Lower leg skin (tissue), 4 donors: ENCODE measurements at regions not wholly inside any gene's neighbourhood (a gene's known extent, or its start where the extent isn't known, plus 50 kb on each side); places are given as distances from the start of the nearest gene placed in this dataset.

Experiments used
- DNase-seq, 2 donors: peaks; one replicate each; pipeline ENCODE4 v3.0.0-alpha.2; 2019; ENCODE audit warnings: low spot score in 2 of 2
- H3K4me3 ChIP-seq: fragments of 200-600 bp; sonication (generic); 2 replicates; pipeline ENCODE4 v1.5.1; 2017; ENCODE audit warnings: mild to moderate bottlenecking, low read depth; ENCODE audit not compliant: poor library complexity, severe bottlenecking
- POLR2A ChIP-seq, 2 donors: fragments of 450-650 bp; IDR thresholded peaks; one replicate each; pipeline ENCODE4 v1.6.1; 2016 to 2017; ENCODE audit warnings: antibody characterized with exemption in 2 of 2, mild to moderate bottlenecking in 1 of 2, moderate library complexity in 1 of 2
- WGBS, 2 donors: methylation state at CpG; one replicate each; pipeline ENCODE4 v1.1.5; 2018; 5-methylcytosine and 5-hydroxymethylcytosine counted together
- intact Hi-C: fragments of 100-400 bp; cut with DNase I; formaldehyde crosslinking; loops from one replicate; pipeline ENCODE4 v1.15.0; 2023; ENCODE audit warnings: low total_unique reads
- TF ChIP-seq, protein P1 (sequence below), 3 donors: fragments of 450-650 bp; IDR thresholded peaks; one replicate each; pipeline ENCODE4 v1.5.1; 2016; ENCODE audit warnings: antibody characterized with exemption in 3 of 3, mild to moderate bottlenecking in 3 of 3, moderate library complexity in 2 of 3

DNA sequence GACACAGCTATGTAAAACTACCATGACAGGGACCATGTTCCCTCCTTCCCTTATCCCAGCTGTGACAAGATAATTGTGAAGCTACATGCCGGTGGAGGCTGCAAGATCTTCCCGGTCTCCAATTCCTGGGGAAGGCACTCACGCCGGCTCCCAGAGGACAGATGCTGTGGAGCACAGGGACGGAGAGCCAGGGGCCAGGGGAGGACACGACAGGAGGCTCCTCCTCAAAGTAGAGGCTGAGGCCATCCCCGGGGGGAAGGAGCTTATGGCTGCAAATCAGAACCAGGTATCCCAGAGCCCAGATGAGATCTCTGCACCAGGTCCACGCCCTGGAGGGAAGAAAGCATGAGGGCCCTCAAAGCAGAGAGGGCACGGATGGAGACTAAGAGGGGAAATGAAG, 286.2 kb downstream of the TCERG1L start:
- no peak overlapping the region for H3K4me3 ChIP-seq
- intact Hi-C loops, result no loop called here
- TF ChIP-seq, protein P1, sequence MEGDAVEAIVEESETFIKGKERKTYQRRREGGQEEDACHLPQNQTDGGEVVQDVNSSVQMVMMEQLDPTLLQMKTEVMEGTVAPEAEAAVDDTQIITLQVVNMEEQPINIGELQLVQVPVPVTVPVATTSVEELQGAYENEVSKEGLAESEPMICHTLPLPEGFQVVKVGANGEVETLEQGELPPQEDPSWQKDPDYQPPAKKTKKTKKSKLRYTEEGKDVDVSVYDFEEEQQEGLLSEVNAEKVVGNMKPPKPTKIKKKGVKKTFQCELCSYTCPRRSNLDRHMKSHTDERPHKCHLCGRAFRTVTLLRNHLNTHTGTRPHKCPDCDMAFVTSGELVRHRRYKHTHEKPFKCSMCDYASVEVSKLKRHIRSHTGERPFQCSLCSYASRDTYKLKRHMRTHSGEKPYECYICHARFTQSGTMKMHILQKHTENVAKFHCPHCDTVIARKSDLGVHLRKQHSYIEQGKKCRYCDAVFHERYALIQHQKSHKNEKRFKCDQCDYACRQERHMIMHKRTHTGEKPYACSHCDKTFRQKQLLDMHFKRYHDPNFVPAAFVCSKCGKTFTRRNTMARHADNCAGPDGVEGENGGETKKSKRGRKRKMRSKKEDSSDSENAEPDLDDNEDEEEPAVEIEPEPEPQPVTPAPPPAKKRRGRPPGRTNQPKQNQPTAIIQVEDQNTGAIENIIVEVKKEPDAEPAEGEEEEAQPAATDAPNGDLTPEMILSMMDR (IDR thresholded peaks at IDR 0.05), result no peak
- TF ChIP-seq POLR2A (IDR thresholded peaks at IDR 0.05), result no peak
- WGBS, 2 donors, result 86 to 91% methylated on average over 8 to 9 of the region's 9 CpGs
- DNase-seq, result peak in 1 of 2 donors; percentile 83

DNA sequence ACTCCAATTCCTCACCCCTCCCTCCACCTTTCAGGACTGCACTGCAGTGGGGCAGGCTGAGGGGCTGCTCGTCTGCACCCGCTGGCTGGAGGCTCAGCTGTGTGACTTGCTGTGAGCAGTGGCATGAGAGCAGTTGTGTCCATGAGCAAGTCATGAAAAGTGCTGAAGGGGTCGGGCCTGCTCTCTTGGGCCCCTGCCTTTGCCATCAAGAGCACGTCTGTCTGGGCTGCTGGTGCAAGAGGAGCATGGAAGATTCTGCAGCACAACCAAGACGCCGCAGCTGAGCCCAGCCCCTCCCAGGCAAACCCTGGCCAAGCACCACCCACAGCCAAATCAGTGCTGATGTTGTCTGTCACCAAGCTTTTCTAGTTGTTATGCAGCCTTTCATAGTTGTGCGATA, 284.3 kb downstream of the TCERG1L start:
- TF ChIP-seq POLR2A (IDR thresholded peaks at IDR 0.05), result no peak
- WGBS, 2 donors, result 59 to 80% methylated on average over 7 of the region's 7 CpGs
- DNase-seq, result peak in 1 of 2 donors; percentile 70
- H3K4me3 ChIP-seq, result no peak overlapping the region
- intact Hi-C loops, result no loop called here

DNA sequence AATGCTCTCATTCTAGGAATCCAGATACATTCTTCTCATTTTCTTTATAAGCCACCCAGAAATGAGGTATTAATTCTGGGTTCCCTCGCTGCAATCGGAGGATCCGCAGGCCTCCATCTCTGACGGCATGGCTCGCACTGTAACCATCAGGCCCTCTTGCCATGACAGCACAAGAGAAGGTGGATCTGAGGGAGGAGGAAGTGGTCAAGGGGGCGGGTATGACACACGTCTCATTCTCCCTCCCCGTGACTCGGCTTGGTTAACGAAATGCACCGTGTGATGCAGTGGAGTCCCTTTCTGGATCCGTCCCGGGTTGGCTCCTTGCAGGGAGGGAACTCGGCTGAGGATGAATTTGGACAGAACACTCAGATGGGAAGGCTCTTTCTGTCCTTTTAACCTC, 280.2 kb downstream of the TCERG1L start:
- WGBS, 2 donors, result 86 to 90% methylated on average over 14 of the region's 14 CpGs

DNA sequence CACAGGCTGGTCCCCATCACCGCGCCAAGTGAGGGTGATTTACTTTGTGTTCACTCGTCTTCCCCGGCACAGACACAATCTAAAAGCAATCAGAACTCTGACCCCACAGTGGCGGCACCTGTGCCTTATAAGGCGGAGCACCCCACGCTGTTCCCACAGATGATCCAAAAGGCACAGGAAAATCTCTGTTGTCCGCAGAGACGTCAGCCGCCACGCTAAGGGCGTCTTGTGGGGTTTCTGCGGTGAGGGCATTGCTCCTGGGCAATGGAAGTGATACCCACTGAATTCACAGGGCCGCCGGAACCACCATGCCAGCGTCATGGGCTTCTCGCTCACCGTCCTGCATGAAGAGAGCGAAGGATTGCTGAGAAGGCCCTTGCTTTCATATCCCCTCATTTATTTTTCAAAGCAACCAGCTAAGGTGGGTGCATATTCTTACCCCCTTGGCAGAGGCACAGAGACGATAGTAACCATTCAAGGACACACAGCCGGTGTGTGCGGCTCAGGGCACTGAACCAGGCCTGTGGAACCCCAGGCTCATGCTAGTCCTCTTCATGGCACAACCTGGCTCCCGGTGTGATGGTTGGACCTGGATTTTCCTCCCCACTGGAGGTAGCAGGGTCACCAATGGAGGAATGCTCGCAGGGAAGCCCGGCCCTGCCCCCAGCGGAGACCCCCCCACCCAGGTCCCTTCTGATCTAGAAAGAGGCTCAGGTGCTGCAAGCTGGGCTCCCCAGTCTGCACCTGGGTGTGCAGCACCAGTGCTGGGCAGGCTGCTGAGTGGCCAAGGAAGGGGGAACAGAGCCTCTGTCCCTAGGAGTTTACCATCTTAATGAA, 279.0 kb downstream of the TCERG1L start:
- H3K4me3 ChIP-seq, result no peak overlapping the region
- peak in 1 of 2 donors; percentile 48 for DNase-seq
- intact Hi-C loops, result no loop called here
- WGBS, 2 donors, result 91 to 93% methylated on average over 26 of the region's 26 CpGs
- no peak for TF ChIP-seq POLR2A (IDR thresholded peaks at IDR 0.05)
- TF ChIP-seq, protein P1 (IDR thresholded peaks at IDR 0.05), result no peak

More for the DNA sequence above, 280.2 kb downstream of the TCERG1L start:
- TF ChIP-seq POLR2A (IDR thresholded peaks at IDR 0.05), result no peak
- TF ChIP-seq, protein P1 (IDR thresholded peaks at IDR 0.05), result no peak
- DNase-seq, result peak in 1 of 2 donors; percentile 52
- intact Hi-C loops, result no loop called here
- no peak overlapping the region for H3K4me3 ChIP-seq

DNA sequence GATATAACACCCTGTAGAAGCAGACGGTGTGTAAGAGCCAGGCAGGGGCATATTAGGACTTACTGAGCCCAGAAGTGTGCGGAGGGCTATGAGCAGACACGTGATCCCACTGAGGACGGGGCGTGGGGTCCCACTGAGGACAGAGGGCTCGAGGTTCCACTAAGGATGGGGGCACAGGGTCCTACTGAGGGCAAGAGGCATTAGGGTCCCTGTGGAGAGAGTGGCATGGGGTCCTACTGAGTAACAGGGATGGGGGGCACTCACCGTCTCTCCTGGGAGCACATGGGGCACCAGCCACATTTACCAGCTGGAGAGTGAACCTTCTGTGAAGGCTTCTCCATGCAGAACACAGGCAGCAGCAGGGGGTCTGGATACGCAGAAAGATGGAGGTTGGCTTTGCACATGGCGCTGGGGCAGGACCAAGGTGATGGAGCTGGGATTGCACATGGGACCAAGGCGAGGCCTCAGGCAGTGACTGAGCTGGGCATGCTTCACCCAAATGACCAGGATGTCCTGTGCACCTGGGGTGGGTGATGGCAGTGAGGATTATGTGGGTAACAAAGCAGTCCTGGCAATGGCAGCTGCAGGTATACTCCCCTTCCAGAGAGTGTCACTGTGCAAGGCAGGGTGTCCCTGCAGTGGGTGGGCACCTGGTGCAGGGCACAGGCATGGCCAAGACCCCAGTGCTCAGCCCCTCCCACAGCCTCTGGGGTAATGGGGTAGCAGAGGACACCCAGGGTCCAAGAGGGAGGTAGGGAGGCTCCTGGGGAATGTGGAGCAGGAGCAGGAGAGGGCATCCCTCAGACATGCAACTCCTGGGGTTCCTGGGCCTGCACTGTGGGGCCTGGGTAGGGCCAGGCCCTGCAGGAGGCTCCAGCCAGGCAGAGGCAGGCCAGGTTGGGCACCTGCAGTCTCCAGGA, 278.1 kb downstream of the TCERG1L start:
- WGBS, 2 donors, result 78 to 82% methylated on average over 9 to 10 of the region's 10 CpGs
- intact Hi-C loops, result no loop called here
- DNase-seq, result peak in 1 of 2 donors; percentile 68
- H3K4me3 ChIP-seq, result no peak overlapping the region
- TF ChIP-seq, protein P1 (IDR thresholded peaks at IDR 0.05), result no peak
- no peak for TF ChIP-seq POLR2A (IDR thresholded peaks at IDR 0.05)

DNA sequence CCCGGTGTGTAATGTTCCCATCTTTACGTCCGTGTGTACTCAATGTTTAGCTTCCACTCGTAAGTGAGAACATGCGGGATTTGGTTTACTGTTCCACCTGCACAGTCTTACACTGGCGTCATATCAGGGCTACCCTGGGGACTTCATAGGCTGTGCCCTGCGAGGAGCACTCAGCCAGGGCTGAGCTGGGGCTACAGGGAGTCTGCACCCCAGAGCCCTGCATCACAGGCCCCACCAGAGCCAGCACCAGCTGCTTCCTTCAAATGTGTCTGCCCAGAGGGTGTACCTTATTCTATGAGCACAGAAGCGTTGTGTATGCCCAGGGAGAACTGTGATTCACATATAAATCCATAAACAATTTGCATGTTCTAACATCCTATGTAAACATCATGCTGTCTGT, 277.1 kb downstream of the TCERG1L start:
- intact Hi-C loops, result no loop called here
- DNase-seq, result peak in 1 of 2 donors; percentile 46
- 78 to 82% methylated on average over 7 to 8 of the region's 8 CpGs for WGBS, 2 donors
- H3K4me3 ChIP-seq, result no peak overlapping the region
- TF ChIP-seq POLR2A (IDR thresholded peaks at IDR 0.05), result no peak
- TF ChIP-seq, protein P1 (IDR thresholded peaks at IDR 0.05), result no peak
